Ishikawa (cell line): ENCODE measurements at regions not wholly inside any gene's neighbourhood (a gene's known extent, or its start where the extent isn't known, plus 50 kb on each side); places are given as distances from the start of the nearest gene placed in this dataset.

Experiments used
- CEBPB ChIP-seq: IDR thresholded peaks from 2 replicates; pipeline ENCODE4 v1.6.1; 2012
- YY1 ChIP-seq: IDR thresholded peaks from 2 replicates; pipeline ENCODE4 v1.6.1; 2012; ENCODE audit warnings: low read depth
- TF ChIP-seq, protein P1 (sequence below): IDR thresholded peaks from 2 replicates; pipeline ENCODE4 v1.6.1; 2012; ENCODE audit warnings: low read depth, mild to moderate bottlenecking

DNA sequence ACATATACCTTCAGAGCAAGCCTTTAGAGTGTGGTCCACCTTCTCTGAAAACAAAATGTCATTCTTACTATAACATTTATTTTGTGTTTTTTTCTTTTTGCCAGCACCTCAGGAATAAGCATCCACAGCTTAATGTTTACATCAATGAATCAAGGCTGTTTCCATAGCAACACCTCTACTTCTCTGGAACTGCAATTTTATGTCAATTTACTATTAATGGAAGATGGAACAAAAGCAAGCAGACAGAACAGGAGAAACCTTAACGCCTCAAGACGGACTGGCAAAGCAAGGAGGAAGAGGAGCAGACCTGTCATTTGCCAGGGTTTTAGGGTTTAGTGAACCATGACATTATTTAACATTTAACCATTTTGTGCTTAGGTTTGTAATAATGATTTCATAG, 63.1 kb downstream of the PRR15 start:
- TF ChIP-seq CEBPB (no peak), YY1 (no peak)
- TF ChIP-seq, protein P1, sequence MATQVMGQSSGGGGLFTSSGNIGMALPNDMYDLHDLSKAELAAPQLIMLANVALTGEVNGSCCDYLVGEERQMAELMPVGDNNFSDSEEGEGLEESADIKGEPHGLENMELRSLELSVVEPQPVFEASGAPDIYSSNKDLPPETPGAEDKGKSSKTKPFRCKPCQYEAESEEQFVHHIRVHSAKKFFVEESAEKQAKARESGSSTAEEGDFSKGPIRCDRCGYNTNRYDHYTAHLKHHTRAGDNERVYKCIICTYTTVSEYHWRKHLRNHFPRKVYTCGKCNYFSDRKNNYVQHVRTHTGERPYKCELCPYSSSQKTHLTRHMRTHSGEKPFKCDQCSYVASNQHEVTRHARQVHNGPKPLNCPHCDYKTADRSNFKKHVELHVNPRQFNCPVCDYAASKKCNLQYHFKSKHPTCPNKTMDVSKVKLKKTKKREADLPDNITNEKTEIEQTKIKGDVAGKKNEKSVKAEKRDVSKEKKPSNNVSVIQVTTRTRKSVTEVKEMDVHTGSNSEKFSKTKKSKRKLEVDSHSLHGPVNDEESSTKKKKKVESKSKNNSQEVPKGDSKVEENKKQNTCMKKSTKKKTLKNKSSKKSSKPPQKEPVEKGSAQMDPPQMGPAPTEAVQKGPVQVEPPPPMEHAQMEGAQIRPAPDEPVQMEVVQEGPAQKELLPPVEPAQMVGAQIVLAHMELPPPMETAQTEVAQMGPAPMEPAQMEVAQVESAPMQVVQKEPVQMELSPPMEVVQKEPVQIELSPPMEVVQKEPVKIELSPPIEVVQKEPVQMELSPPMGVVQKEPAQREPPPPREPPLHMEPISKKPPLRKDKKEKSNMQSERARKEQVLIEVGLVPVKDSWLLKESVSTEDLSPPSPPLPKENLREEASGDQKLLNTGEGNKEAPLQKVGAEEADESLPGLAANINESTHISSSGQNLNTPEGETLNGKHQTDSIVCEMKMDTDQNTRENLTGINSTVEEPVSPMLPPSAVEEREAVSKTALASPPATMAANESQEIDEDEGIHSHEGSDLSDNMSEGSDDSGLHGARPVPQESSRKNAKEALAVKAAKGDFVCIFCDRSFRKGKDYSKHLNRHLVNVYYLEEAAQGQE: no peak
